ENCODE measurements at regions not wholly inside any gene's neighbourhood (a gene's known extent, or its start where the extent isn't known, plus 50 kb on each side); places are given as distances from the start of the nearest gene placed in this dataset.

DNA sequence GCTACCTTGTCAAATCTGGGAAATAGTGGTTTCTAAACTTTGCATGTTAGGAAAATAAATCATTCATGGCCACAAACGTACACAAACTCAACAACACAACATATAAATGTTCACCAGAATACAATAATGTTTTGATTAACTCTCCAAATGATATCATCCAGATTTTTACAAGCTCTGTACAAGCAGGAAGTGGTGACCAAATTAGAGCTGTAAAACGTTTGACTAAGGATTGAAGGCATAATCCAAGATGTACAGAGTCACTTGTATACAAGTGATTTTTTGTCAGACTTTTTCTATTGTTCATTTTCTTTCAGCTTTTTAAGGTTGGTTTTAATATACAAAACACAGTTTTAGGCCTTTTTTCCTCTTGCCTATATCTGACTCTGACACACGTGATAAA is 748.4 kb upstream of the GRM7 start:
- Histone ChIP-seq H3K4me2 (ENCODE audit: low read length) (no peak overlapping the region), H4K20me1 (ENCODE audit: insufficient read depth, low read length) (no peaks in the 10 kb centered on the region), H3K4me3 (ENCODE audit: low read depth, low read length, poor library complexity, severe bottlenecking) (no peak overlapping the region), H3K4me1 (ENCODE audit: insufficient read depth, low read length, poor library complexity, severe bottlenecking) (no peaks in the 10 kb centered on the region), H3K79me2 (ENCODE audit: insufficient read depth, low read depth, low read length) (no peaks in the 10 kb centered on the region), H2AFZ (ENCODE audit: low read length) (no peak overlapping the region), H3K9me2 (ENCODE audit: insufficient read depth, low read length) (no peaks in the 10 kb centered on the region), H3K36me3 (ENCODE audit: insufficient read depth, low read length) (no peaks in the 10 kb centered on the region), H3K9me3 (ENCODE audit: low read length) (no peaks in the 10 kb centered on the region), H3K27ac (ENCODE audit: low read depth, low read length, poor library complexity, severe bottlenecking) (no peak overlapping the region)
- TF ChIP-seq, protein P1, sequence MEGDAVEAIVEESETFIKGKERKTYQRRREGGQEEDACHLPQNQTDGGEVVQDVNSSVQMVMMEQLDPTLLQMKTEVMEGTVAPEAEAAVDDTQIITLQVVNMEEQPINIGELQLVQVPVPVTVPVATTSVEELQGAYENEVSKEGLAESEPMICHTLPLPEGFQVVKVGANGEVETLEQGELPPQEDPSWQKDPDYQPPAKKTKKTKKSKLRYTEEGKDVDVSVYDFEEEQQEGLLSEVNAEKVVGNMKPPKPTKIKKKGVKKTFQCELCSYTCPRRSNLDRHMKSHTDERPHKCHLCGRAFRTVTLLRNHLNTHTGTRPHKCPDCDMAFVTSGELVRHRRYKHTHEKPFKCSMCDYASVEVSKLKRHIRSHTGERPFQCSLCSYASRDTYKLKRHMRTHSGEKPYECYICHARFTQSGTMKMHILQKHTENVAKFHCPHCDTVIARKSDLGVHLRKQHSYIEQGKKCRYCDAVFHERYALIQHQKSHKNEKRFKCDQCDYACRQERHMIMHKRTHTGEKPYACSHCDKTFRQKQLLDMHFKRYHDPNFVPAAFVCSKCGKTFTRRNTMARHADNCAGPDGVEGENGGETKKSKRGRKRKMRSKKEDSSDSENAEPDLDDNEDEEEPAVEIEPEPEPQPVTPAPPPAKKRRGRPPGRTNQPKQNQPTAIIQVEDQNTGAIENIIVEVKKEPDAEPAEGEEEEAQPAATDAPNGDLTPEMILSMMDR (conservative IDR thresholded peaks at IDR 0.05; ENCODE audit: low read length) = no peak
- TF ChIP-seq EZH2phosphoT487 (IDR thresholded peaks at IDR 0.05; ENCODE audit: borderline replicate concordance, low read depth, low read length) = no peak
- ChIA-PET CTCF (ENCODE audit: unreplicated experiment) (interaction anchor here (0.6 kb wide), 1 partner anchor 781 kb away, joined by 5 read pairs; no protein-coding TSS in a partner anchor), POLR2A (interaction anchor here (1.1 kb wide), 1 partner anchor 9 kb away, joined by 3 read pairs; no protein-coding TSS in a partner anchor)
- intact Hi-C loops (cut with micrococcal nuclease; ENCODE audit: unreplicated experiment) = no loop called here
- no TSS peak for BruUV-seq (replicated peaks)
- DNase-seq (ENCODE audit: low spot score) = no peak

DNA sequence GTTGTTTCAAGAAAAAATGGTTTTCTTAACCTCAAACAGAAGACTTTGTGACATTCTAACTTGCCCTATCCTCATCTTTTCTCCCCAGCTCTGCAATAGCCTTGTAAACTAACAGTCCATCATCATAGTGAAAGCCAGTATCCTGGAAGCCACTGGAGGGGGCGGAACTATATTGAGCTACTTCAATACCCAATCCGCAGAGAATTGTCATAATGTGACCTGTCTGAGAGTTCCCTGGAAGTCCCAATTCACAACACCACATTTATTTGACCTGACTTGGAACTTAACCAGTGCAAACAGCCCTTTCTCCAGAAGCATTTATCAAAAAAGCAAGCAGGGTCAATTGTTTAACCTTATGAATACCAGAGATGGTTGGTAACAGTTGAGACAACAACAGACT is 747.6 kb upstream of the GRM7 start:
- H2AFZ ChIP-seq (ENCODE audit: low read length) = no peak overlapping the region
- H3K4me1 ChIP-seq (ENCODE audit: insufficient read depth, low read length, poor library complexity, severe bottlenecking) = no peaks in the 10 kb centered on the region
- H3K9me3 ChIP-seq (ENCODE audit: low read length) = no peaks in the 10 kb centered on the region
- no TSS peak for BruUV-seq (replicated peaks)
- H3K4me3 ChIP-seq (ENCODE audit: low read depth, low read length, poor library complexity, severe bottlenecking) = no peak overlapping the region
- ChIA-PET POLR2A (no interaction called here), CTCF (ENCODE audit: unreplicated experiment) (no interaction called here)
- TF ChIP-seq EZH2phosphoT487 (IDR thresholded peaks at IDR 0.05; ENCODE audit: borderline replicate concordance, low read depth, low read length) = no peak
- TF ChIP-seq, protein P1 (conservative IDR thresholded peaks at IDR 0.05; ENCODE audit: low read length) = no peak
- H3K79me2 ChIP-seq (ENCODE audit: insufficient read depth, low read depth, low read length) = no peaks in the 10 kb centered on the region
- H3K9me2 ChIP-seq (ENCODE audit: insufficient read depth, low read length) = no peaks in the 10 kb centered on the region
- intact Hi-C loops (cut with micrococcal nuclease; ENCODE audit: unreplicated experiment) = no loop called here
- no peak overlapping the region for H3K4me2 ChIP-seq (ENCODE audit: low read length)
- H3K27ac ChIP-seq (ENCODE audit: low read depth, low read length, poor library complexity, severe bottlenecking) = no peak overlapping the region
- H3K36me3 ChIP-seq (ENCODE audit: insufficient read depth, low read length) = no peaks in the 10 kb centered on the region
- H4K20me1 ChIP-seq (ENCODE audit: insufficient read depth, low read length) = no peaks in the 10 kb centered on the region
- DNase-seq (ENCODE audit: low spot score) = no peak

DNA sequence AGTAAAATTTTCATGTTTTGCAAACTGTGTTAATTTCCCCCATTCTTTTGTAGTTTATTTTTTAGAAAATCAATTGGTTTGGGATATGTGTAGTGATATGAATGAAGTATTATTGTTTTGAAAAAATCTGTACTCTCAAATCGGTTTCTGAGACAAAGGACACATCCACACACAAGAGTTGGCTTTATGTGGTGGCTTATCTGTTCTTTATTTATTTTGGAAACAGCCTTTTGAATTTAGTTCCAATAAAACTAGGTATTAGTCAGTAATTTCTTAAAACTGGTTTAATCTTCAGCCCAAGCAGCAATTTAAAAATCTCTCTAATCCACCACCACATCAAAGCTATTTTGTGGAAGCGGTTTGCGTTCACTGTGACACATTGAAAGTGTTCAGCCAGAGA is 741.5 kb upstream of the GRM7 start:
- no peak overlapping the region for H3K4me2 ChIP-seq (ENCODE audit: low read length)
- no peaks in the 10 kb centered on the region for H3K9me3 ChIP-seq (ENCODE audit: low read length)
- no peak overlapping the region for H3K27ac ChIP-seq (ENCODE audit: low read depth, low read length, poor library complexity, severe bottlenecking)
- H3K79me2 ChIP-seq (ENCODE audit: insufficient read depth, low read depth, low read length) = no peaks in the 10 kb centered on the region
- ChIA-PET CTCF (ENCODE audit: unreplicated experiment) (no interaction called here), POLR2A (interaction anchor here (0.5 kb wide), 1 partner anchor 269 kb away, joined by 3 read pairs; no protein-coding TSS in a partner anchor)
- intact Hi-C loops (cut with micrococcal nuclease; ENCODE audit: unreplicated experiment) = no loop called here
- H3K9me2 ChIP-seq (ENCODE audit: insufficient read depth, low read length) = no peaks in the 10 kb centered on the region
- no peak overlapping the region for H3K4me3 ChIP-seq (ENCODE audit: low read depth, low read length, poor library complexity, severe bottlenecking)
- TF ChIP-seq, protein P1 (conservative IDR thresholded peaks at IDR 0.05; ENCODE audit: low read length) = no peak
- TF ChIP-seq EZH2phosphoT487 (IDR thresholded peaks at IDR 0.05; ENCODE audit: borderline replicate concordance, low read depth, low read length) = no peak
- H3K36me3 ChIP-seq (ENCODE audit: insufficient read depth, low read length) = no peaks in the 10 kb centered on the region
- BruUV-seq (replicated peaks) = no TSS peak
- H3K4me1 ChIP-seq (ENCODE audit: insufficient read depth, low read length, poor library complexity, severe bottlenecking) = no peaks in the 10 kb centered on the region
- H4K20me1 ChIP-seq (ENCODE audit: insufficient read depth, low read length) = no peaks in the 10 kb centered on the region
- DNase-seq (ENCODE audit: low spot score) = no peak
- H2AFZ ChIP-seq (ENCODE audit: low read length) = no peak overlapping the region

Data from OCI-LY7 (cell line).